Activated naive CD4-positive, alpha-beta T cell treated with anti-CD3 and anti-CD28 coated beads, Interleukin-2, amount 50 U/mL, for 72 hours (primary cell): ENCODE measurements at regions not wholly inside any gene's neighbourhood (a gene's known extent, or its start where the extent isn't known, plus 50 kb on each side); places are given as distances from the start of the nearest gene placed in this dataset.

Source experiments
- ATAC-seq, 2 donors: fragments of 150-1000 bp; cut with Tn5 transposase; 2 replicates each; pipeline ENCODE4 v1.10.0; 2021; ENCODE audit warnings: mild to moderate bottlenecking in 2 of 2, moderate library complexity in 2 of 2
- DNase-seq, 2 donors: peaks; one replicate each; pipeline ENCODE4 v3.0.0; 2021 to 2022; ENCODE audit warnings: low spot score in 2 of 2
- H3K27ac Mint-ChIP-seq, 2 donors: one replicate each; pipeline ENCODE4 v1.8.0; 2022; ENCODE audit warnings: mild to moderate bottlenecking in 2 of 2, mixed read lengths in 2 of 2
- H3K36me3 Mint-ChIP-seq, 2 donors: one replicate each; pipeline ENCODE4 v1.8.0; 2022; ENCODE audit warnings: mixed read lengths in 2 of 2
- H3K9me3 Mint-ChIP-seq, 2 donors: one replicate each; pipeline ENCODE4 v1.8.0; 2022; ENCODE audit warnings: mixed read lengths in 2 of 2

- Mint-ChIP-seq H3K9me3 (peaks cover 0 to 4% of the 10 kb centered on the region in 2 donors), H3K36me3 (no peaks in the 10 kb centered on the region), H3K27ac (no peak overlapping the region)
- DNase-seq (no peak), ATAC-seq (no peak)
These were observed 93.4 kb upstream of the TBL1XR1 start for GRCh38 chr3:177290633-177291032.

DNA sequence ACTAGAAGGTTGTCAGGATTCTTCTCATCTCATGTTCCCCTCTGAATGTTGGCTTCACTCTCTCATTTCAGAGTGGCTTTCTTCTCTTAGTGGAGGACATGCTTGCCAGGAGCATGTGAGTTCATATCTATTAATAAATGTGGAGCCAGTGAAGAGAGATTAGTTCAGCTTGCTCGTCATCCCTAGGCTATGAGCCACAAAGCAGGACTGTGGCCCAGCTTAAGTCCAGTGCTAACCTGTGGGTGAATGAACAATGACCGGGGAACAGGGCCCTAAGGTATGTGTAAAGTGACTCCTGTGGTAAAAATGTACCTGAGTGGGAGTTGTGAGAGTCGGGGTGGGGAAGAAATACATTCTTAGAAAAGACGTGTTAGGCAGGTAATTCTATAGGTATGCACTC, 96.9 kb upstream of the TBL1XR1 start:
- Mint-ChIP-seq H3K36me3 (no peaks in the 10 kb centered on the region), H3K27ac (no peak overlapping the region), H3K9me3 (peaks cover 0 to 4% of the 10 kb centered on the region in 2 donors)
- DNase-seq: no peak
- no peak for ATAC-seq

DNA sequence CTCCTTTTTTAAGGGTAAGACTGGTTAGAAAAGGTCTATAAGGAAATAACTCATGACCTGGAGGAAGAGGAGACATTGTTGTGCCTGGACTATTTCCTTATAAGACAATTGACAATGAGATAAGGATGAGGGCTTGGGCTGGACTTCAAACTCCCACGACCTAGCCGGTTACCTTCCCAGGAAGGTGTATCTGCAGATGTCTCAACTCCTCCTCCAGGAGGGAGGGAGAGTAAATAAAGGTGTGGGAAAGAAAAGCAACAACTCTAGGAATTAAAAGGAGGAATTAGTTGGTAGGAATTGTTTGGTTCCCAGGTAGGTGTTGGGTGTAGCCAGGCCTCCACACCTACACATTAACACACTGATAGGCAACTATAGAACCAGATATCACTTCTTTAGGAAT, 97.8 kb upstream of the TBL1XR1 start:
- Mint-ChIP-seq H3K9me3 (no peaks in the 10 kb centered on the region), H3K36me3 (no peaks in the 10 kb centered on the region), H3K27ac (no peak overlapping the region)
- DNase-seq (no peak), ATAC-seq (no peak)

DNA sequence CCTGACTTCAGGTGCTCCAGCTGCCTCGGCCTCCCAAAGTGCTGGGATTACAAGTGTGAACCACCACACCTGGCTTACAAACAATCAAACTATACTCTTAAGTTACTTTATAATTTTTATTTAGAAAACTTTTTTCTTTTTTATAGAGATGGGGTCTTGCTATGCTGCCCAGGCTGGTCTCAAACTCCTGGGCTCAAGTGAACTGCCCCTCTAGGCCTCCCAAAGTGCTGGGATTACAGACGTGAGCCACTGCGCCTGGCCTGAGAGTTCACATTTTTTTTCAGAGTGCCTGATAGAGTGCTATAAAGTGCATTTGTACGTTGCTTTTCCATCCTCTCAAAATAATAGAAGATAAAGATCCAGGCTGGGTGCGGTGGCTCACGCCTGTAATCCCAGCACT, 102.0 kb upstream of the TBL1XR1 start:
- DNase-seq: no peak
- no peaks in the 10 kb centered on the region for H3K36me3 Mint-ChIP-seq
- H3K27ac Mint-ChIP-seq: no peak overlapping the region
- no peak for ATAC-seq
- H3K9me3 Mint-ChIP-seq: no peaks in the 10 kb centered on the region

GRCh38 chr3:177300039-177300833, 103.0 kb upstream of the TBL1XR1 start:
- no peak for ATAC-seq
- no peak for DNase-seq
- peaks cover 0 to 4% of the 10 kb centered on the region in 2 donors for H3K9me3 Mint-ChIP-seq
- no peaks in the 10 kb centered on the region for H3K36me3 Mint-ChIP-seq
- H3K27ac Mint-ChIP-seq: no peak overlapping the region

DNA sequence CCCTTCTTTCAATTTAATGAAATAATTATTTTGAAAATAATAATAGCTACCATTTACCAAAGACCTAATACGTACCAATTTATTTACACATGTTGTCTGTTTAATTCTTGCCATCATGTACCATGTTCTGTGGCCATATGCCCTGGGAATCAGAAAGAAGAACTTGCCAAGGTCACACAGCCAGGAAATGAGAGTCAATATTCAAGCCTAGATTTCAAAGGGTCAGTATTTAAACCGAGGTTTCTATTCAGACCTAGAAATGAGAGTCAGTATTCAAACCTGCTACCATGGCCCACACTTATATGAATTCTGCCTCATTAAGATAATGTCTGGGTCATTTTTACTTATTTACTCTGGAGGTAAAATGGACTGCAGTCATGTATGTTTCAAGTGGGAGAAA, 103.6 kb upstream of the TBL1XR1 start:
- Mint-ChIP-seq H3K36me3 (no peaks in the 10 kb centered on the region), H3K27ac (no peak overlapping the region)
- DNase-seq: no peak

DNA sequence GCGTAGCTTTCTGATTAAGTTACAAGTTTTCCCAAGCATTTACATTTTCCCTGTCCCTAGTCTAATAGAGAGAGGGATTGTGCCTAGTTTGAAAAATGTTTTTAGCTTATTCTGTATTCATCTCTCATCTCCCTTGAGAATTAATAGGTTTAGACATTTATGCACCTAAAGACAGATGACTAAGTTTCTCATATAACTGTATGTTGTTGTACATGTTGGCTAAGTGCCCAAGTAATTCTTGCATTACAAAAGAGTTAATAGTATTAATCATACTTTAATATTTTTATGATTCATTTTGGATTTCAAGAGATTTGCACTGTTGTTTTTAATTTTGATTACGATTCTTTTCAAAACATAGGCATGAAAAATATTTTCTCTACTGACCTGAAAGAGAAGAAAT, 109.0 kb upstream of the TBL1XR1 start:
- no peak for ATAC-seq
- Mint-ChIP-seq H3K27ac (no peak overlapping the region), H3K36me3 (peaks cover 0 to 11% of the 10 kb centered on the region in 2 donors), H3K9me3 (peaks cover 0 to 13% of the 10 kb centered on the region in 2 donors)
- no peak for DNase-seq

More for the DNA sequence above, 103.6 kb upstream of the TBL1XR1 start:
- peaks cover 0 to 4% of the 10 kb centered on the region in 2 donors for H3K9me3 Mint-ChIP-seq
- no peak for ATAC-seq

DNA sequence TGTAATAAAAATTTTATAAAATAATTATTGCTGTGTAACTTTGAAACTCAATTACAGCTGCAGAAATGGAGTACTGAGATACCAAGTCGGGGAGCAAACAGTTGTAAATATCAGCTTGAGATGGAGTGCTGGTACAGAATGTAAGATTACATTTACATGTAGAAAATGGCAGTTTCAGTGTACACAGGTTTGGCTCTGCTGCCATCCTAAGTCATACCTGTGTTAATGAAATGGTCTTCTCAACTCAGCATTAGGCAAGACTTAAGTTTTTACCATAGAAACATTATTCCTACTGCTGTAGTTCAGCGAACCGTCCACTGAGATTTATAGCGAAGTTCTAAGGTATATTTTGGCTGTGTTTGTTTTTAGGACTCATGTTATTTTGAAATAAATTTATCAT, 110.1 kb upstream of the TBL1XR1 start:
- no peak for ATAC-seq
- no peak for DNase-seq
- Mint-ChIP-seq H3K36me3 (peaks cover 2 to 22% of the 10 kb centered on the region in 2 donors), H3K27ac (no peak overlapping the region), H3K9me3 (peaks cover 2 to 17% of the 10 kb centered on the region in 2 donors)

DNA sequence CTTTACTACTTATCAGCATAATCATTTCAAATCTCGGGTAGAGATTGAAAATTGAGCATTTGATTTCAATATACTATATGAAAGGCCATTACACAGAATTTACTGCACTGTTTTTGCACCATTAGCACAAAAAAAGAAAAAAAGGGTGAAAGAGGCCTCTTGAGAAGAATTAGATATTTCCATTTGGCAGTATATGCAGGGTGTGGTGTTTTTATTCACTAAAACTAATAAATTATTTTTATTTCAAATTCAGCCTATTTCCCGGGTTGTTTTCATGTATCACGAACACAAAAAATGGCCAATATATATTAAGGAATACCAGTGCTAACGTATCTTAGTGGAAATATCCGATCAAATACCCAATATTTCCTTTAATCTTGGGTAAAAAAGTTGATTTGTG, 110.5 kb upstream of the TBL1XR1 start:
- no peak for DNase-seq
- no peak overlapping the region for H3K27ac Mint-ChIP-seq
- no peak for ATAC-seq
- H3K9me3 Mint-ChIP-seq: peaks cover 6 to 21% of the 10 kb centered on the region in 2 donors
- H3K36me3 Mint-ChIP-seq: peaks cover 5 to 27% of the 10 kb centered on the region in 2 donors

- Mint-ChIP-seq H3K36me3 (peaks cover 5 to 27% of the 10 kb centered on the region in 2 donors), H3K27ac (no peak overlapping the region), H3K9me3 (peaks cover 6 to 21% of the 10 kb centered on the region in 2 donors)
- DNase-seq: no peak
- ATAC-seq: no peak
These were observed 111.0 kb upstream of the TBL1XR1 start for GRCh38 chr3:177308286-177308685.

GRCh38 chr3:177308911-177309310, 111.6 kb upstream of the TBL1XR1 start:
- no peak overlapping the region for H3K27ac Mint-ChIP-seq
- peaks cover 6 to 21% of the 10 kb centered on the region in 2 donors for H3K9me3 Mint-ChIP-seq
- DNase-seq: no peak

GRCh38 chr3:177312491-177312890, 115.2 kb upstream of the TBL1XR1 start:
- ATAC-seq (no peak), DNase-seq (no peak)
- Mint-ChIP-seq H3K36me3 (peaks cover 5 to 32% of the 10 kb centered on the region in 2 donors), H3K27ac (no peak overlapping the region), H3K9me3 (peaks cover 6 to 17% of the 10 kb centered on the region in 2 donors)

More at GRCh38 chr3:177308911-177309310, 111.6 kb upstream of the TBL1XR1 start:
- ATAC-seq: peak in 1 of 2 donors; percentile 16
- peaks cover 5 to 27% of the 10 kb centered on the region in 2 donors for H3K36me3 Mint-ChIP-seq

GRCh38 chr3:177314897-177315296, 117.6 kb upstream of the TBL1XR1 start:
- peaks cover 6 to 21% of the 10 kb centered on the region in 2 donors for H3K9me3 Mint-ChIP-seq
- H3K27ac Mint-ChIP-seq: peak overlapping the region; percentile 64 to 93
- peak; percentile 73 to 90 for ATAC-seq
- DNase-seq: no peak
- H3K36me3 Mint-ChIP-seq: peaks cover 5 to 37% of the 10 kb centered on the region in 2 donors

- no peak for ATAC-seq
- H3K27ac Mint-ChIP-seq: peak overlapping the region in 1 of 2 donors; percentile 82
- DNase-seq: no peak
- peaks cover 5 to 24% of the 10 kb centered on the region in 2 donors for H3K36me3 Mint-ChIP-seq
- peaks cover 5 to 10% of the 10 kb centered on the region in 2 donors for H3K9me3 Mint-ChIP-seq
These were observed 120.0 kb upstream of the TBL1XR1 start for GRCh38 chr3:177317247-177317646.

DNA sequence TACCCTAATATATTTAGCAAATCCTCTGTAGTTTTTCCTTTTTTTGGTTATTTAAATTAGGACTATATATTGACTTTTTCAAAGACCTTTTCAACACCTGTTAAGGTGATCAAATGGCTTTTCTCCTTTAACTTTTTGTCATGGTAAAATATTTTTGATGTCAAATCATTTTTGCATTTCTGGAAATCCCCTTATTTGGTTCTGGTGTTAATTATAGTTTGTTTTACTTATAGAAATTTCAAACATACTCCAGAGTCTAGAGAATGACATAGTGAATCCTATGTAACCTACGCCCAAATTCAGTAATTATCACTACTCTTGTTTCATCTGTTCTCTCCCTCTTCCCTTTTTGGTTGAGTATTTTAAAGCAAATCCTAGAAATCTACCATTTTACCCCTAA, 121.3 kb upstream of the TBL1XR1 start:
- peaks cover 0 to 7% of the 10 kb centered on the region in 2 donors for H3K9me3 Mint-ChIP-seq
- H3K27ac Mint-ChIP-seq: no peak overlapping the region
- peaks cover 0 to 26% of the 10 kb centered on the region in 2 donors for H3K36me3 Mint-ChIP-seq
- DNase-seq (no peak), ATAC-seq (no peak)

DNA sequence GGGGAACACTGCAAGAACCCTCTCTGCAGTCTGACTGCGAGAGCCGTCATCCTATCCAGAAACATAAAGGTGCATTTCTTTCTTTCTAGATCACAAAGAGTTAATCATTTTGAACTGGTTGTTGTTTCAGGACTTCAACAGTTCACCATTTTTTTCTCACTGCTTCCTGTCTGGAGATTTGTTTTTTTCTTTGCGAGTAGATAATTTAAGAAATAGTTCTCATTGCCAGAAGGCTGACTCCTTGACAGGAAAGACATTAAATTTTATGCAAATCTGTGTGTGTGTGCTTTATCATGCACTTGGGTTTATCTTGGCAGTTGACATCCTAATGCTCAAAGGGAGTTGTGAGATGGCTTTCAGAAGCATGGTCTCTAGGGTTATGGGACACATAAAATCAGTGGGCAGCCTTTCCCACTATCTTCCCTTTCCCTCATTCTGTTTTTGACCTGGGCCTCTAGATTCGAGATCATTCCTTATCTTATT, 123.5 kb upstream of the TBL1XR1 start:
- ATAC-seq (peak in 1 of 2 donors; percentile 43), DNase-seq (no peak)
- no peak overlapping the region for H3K27ac Mint-ChIP-seq
- peaks cover 0 to 7% of the 10 kb centered on the region in 2 donors for H3K9me3 Mint-ChIP-seq
- H3K36me3 Mint-ChIP-seq: peaks cover 0 to 21% of the 10 kb centered on the region in 2 donors

GRCh38 chr3:177321819-177322218, 124.5 kb upstream of the TBL1XR1 start:
- peaks cover 0 to 7% of the 10 kb centered on the region in 2 donors for H3K9me3 Mint-ChIP-seq
- DNase-seq (no peak), ATAC-seq (no peak)
- no peak overlapping the region for H3K27ac Mint-ChIP-seq
- H3K36me3 Mint-ChIP-seq: peaks cover 0 to 21% of the 10 kb centered on the region in 2 donors

DNA sequence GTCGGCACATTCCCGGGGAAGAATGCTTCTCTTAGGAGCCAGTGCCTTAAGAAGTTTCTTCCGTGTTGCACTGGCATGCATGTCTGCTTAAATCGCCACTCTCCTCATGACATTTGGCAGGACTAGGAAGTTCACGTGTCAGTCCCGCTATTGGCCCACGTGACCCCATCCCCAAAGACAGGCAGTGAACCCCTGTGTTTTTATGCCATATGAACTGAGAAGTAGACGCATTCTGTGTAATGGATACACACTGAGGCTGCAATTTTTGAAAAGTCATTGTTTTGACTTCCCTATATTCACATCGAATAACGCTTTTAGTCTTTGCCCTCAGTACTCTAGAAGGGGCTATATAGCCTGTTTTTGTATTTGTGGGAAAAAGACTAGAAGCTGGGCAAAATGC, 125.6 kb upstream of the TBL1XR1 start:
- DNase-seq: no peak
- H3K27ac Mint-ChIP-seq: no peak overlapping the region
- no peak for ATAC-seq
- peaks cover 0 to 7% of the 10 kb centered on the region in 2 donors for H3K9me3 Mint-ChIP-seq
- peaks cover 0 to 21% of the 10 kb centered on the region in 2 donors for H3K36me3 Mint-ChIP-seq
